ENCODE measurements at regions not wholly inside any gene's neighbourhood (a gene's known extent, or its start where the extent isn't known, plus 50 kb on each side); places are given as distances from the start of the nearest gene placed in this dataset.

DNA sequence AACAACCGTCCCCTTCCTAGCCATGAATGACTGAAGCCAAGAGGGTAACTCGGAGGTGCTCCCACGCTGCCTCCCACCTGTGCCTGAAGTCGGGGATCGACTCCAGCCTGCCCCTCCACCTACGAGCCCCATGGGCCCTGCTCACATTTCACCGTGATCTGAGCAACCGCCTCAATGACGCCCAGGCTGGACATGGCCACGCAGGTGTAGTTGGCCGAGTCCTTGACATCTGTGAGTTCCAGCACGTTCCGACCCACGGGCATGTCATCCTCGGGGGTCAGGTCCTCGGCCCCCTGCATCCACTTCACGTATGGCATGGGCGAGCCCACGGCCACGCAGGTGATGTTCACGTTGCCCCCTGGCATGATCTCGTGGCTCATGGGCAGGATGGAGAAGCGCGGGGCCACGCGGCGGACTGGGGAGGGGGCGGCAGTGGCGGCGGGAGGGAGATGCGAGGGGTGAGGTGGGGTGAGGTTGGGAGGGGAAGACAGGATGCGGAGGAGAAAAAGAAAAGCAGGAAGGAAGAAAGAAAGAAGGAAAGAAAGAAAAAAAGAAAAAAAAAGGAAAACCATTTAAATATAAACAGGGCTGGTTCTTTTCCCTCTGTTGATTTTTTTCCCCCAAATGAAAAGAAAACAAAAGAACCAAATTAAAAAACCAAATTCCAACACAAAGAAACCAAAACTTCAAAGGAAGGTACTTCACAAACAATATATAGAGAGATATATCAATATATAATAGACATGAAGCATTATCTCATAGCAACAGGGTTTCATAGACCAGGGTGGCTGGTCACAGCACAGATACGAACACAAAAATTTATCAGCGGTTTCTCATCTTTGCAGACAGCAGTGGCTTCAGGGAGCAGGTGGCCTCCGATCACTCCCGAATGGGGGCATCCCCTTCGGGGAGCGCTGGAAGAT, 94.7 kb downstream of the PTPRS start:
- no peak for TF ChIP-seq POLR2A (IDR thresholded peaks at IDR 0.05; ENCODE audit: low read length)
- no peak for TF ChIP-seq GATA1 (IDR thresholded peaks at IDR 0.05; ENCODE audit: low read depth, low read length)
